ENCODE measurements at regions not wholly inside any gene's neighbourhood (a gene's known extent, or its start where the extent isn't known, plus 50 kb on each side); places are given as distances from the start of the nearest gene placed in this dataset.
"Not testable (repeated sequence)": the region's sequence is repeated elsewhere in the genome, so short reads cannot be mapped to it uniquely, and the experiment has no call there.

GRCh38 chr21:28311411-28312190, 681.1 kb downstream of the LTN1 start:
- no peak for DNase-seq (ENCODE audit: extremely low read depth in 1 of 2, low read depth in 1 of 2)

GRCh38 chr21:28310711-28311110, 682.0 kb downstream of the LTN1 start:
- no peak for DNase-seq (ENCODE audit: extremely low read depth in 1 of 2, low read depth in 1 of 2)

- DNase-seq (ENCODE audit: extremely low read depth in 1 of 2, low read depth in 1 of 2): no peak
Observed at GRCh38 chr21:28310171-28310685, 682.4 kb downstream of the LTN1 start.

- no peak for DNase-seq (ENCODE audit: extremely low read depth in 1 of 2, low read depth in 1 of 2)
Observed at GRCh38 chr21:28309596-28309995, 683.1 kb downstream of the LTN1 start.

- no peak for DNase-seq (ENCODE audit: extremely low read depth in 1 of 2, low read depth in 1 of 2)
Observed at GRCh38 chr21:28308516-28308915, 684.2 kb downstream of the LTN1 start.

GRCh38 chr21:28299946-28300345, 692.7 kb downstream of the LTN1 start:
- DNase-seq (ENCODE audit: extremely low read depth in 1 of 2, low read depth in 1 of 2): no peak

GRCh38 chr21:28298251-28298672, 694.4 kb downstream of the LTN1 start:
- no peak for DNase-seq (ENCODE audit: extremely low read depth in 1 of 2, low read depth in 1 of 2)

- no peak for DNase-seq (ENCODE audit: extremely low read depth in 1 of 2, low read depth in 1 of 2)
Observed at GRCh38 chr21:28294051-28294450, 698.6 kb downstream of the LTN1 start.

GRCh38 chr21:28283641-28284490, 708.8 kb downstream of the LTN1 start:
- DNase-seq (ENCODE audit: extremely low read depth in 1 of 2, low read depth in 1 of 2): no peak

GRCh38 chr21:28282833-28283232, 709.8 kb downstream of the LTN1 start:
- no peak for DNase-seq (ENCODE audit: extremely low read depth in 1 of 2, low read depth in 1 of 2)

GRCh38 chr21:28281357-28281756, 711.3 kb downstream of the LTN1 start:
- not testable (repeated sequence) for DNase-seq (ENCODE audit: extremely low read depth in 1 of 2, low read depth in 1 of 2)

- no peak for DNase-seq (ENCODE audit: extremely low read depth in 1 of 2, low read depth in 1 of 2)
Observed at GRCh38 chr21:28280611-28281010, 712.1 kb downstream of the LTN1 start.

GRCh38 chr21:28277324-28277723, 715.4 kb downstream of the LTN1 start:
- DNase-seq (ENCODE audit: extremely low read depth in 1 of 2, low read depth in 1 of 2): no peak

- no peak for DNase-seq (ENCODE audit: extremely low read depth in 1 of 2, low read depth in 1 of 2)
Observed at GRCh38 chr21:28272272-28272992, 720.2 kb downstream of the LTN1 start.

GRCh38 chr21:28269173-28269572, 723.5 kb downstream of the LTN1 start:
- DNase-seq (ENCODE audit: extremely low read depth in 1 of 2, low read depth in 1 of 2): no peak

- DNase-seq (ENCODE audit: extremely low read depth in 1 of 2, low read depth in 1 of 2): no peak
Observed at GRCh38 chr21:28268685-28269084, 724.0 kb downstream of the LTN1 start.

- DNase-seq (ENCODE audit: extremely low read depth in 1 of 2, low read depth in 1 of 2): no peak
Observed at GRCh38 chr21:28267449-28267848, 725.2 kb downstream of the LTN1 start.

GRCh38 chr21:28266061-28266460, 726.6 kb downstream of the LTN1 start:
- no peak for DNase-seq (ENCODE audit: extremely low read depth in 1 of 2, low read depth in 1 of 2)

GRCh38 chr21:28263974-28264373, 728.7 kb downstream of the LTN1 start:
- DNase-seq (ENCODE audit: extremely low read depth in 1 of 2, low read depth in 1 of 2): no peak

- no peak for DNase-seq (ENCODE audit: extremely low read depth in 1 of 2, low read depth in 1 of 2)
Observed at GRCh38 chr21:28261298-28261697, 731.4 kb downstream of the LTN1 start.

GRCh38 chr21:28257276-28257675, 735.4 kb downstream of the LTN1 start:
- DNase-seq (ENCODE audit: extremely low read depth in 1 of 2, low read depth in 1 of 2): no peak
